H4 (cell line): ENCODE measurements at regions not wholly inside any gene's neighbourhood (a gene's known extent, or its start where the extent isn't known, plus 50 kb on each side); places are given as distances from the start of the nearest gene placed in this dataset.

Source experiments
- DNase-seq: peaks from one replicate; pipeline ENCODE4 v3.0.0-alpha.2; 2015; ENCODE audit warnings: low spot score

DNA sequence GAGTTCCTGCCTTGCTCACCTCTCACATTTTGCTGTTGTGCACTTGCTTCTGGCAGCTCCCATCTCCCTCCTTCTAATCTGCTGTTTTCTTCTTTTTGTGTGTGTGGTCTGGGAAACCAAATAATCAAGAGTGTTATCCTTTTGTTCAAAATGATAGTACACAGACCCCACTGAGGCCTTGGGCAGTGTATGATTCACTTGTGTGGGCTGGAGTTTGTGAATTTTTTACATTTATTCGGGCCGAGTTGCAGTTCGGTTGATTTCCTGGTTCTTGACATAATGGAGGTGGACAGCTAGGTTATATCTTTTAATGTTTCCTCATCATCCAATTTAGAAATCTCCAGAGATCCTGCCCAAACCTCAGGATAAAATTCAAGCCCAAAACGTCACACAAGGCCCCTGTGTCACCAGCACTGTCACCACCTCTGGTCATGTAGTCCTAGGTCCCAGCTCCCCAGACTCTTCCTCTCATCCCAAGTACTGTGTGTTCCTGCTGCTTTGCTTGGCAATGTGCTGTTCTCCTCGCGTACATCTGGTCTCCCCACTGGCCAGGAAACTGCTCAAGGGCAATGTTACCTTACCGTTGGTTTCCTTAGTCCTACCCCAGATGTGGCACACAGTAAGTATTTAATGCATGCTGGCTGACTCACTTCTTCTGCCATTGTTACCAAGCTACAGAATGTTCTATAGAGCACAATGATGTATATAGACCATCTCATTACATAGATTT is 55.7 kb upstream of the PHACTR2 start:
- DNase-seq, result no peak

DNA sequence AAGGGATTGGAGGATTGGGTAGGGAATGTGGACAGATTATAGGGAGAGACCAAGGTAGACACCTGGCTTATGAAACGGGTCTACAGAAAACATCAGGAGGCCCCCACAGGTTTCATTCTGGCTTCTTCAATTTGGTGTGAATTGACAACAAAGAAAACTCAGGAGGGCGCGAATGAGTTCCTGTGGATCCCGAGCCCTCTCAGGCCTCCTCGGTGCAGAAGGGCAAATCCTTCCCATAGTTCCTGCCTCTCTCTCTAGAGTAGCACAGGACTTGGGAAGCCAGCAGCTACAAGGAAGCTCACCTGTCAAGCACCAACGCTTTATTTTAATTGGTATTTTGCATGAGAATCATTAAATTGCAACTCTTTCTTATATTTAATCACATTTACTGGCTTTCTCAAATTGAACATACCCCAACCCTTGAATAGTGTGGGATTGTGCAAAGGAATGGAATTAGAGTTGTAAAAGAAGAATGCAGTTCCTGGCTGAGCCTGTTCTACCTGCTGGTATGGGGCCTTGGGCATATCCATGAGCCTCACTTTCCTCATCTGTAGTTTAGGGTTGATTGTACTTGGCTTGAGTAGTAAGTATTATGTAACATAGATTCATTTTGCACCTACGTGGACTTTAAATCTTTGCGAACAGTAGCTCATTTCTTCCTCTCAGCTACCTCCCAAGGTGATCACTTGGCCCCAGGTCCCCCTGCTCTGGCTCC is 56.4 kb upstream of the PHACTR2 start:
- DNase-seq, result no peak

DNA sequence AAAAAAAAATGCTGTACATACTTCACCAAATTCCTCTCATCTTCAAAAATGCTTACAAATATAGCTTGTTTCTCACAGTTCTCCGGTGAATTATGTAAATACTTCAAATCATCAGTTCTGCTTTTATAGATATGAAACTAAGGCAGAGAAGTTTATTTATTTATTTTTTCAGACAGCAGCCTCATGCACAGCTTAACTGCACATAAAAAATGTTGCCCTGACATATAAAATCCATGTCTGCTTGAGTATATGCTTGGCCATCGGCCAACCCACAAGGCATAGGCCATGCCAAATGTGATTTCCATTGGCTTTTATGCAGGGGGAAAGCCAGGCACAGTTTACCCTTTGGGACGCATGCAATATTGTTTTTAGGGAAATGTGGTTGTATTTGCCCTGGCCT is 57.3 kb upstream of the PHACTR2 start:
- peak; percentile 14 for DNase-seq

DNA sequence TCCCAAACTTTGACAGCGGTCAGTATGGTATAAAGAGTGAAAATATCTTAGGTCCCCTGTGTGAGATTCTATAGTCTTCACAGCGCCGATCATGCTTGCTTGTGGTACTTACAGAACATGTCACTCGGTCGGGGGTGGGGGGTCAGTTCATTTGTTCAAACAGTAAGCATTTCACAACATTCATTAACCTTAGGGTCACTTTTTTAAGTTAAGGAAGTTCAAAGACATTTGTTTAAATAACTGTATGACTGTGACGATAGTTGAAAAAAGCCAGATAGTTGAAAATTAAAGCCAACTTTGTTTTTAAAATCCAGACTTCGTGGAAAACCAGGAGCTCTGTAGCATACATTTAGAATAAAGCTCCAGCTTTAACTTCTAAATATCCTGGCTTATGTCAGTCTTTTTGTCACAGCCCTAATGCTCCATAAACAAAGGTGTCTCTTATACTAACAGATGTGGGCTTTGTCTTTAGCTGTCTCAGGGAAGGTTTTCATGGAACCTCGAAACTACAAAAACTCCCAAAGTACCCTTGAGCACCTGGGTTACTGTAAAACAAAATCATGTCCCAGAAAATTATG is 57.9 kb upstream of the PHACTR2 start:
- no peak for DNase-seq

DNA sequence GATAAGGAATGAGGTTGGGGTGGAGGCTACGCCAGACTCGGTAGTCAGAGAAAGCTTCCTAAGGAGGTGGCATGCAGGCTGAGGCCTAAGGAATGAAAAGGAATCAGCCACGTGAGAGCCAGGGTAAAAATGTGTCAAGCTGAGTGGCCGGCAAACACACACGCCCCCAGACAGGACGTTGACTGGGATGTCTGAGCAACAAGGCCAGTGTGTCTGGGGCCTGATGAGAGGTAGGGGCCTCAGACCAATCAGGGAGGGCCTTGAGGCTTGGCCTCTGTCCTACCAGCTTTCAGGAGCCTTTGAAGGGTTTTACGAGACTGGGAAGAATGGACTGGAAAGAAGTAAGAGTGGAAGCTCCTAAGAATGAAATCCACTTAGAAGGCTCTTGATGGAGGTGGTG is 61.0 kb upstream of the PHACTR2 start:
- no peak for DNase-seq

DNA sequence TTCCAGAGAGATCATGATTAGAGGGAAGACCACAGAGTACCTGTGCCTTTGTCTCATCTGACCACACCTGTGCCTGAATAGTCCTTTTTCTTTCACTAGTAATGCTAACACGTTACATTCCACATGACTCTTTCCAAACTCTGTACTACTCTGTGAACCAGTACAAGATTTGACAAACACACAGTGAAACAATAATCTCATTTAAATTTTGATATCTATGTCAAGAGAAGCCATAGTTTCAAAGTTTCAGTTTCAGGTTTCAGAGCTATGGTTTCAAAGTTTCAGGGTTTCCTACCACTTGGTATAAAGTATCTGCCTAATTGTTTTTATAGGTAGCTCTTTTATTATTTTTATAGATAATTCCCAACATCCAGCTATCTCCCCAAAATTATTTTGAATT is 62.0 kb upstream of the PHACTR2 start:
- DNase-seq, result no peak

DNA sequence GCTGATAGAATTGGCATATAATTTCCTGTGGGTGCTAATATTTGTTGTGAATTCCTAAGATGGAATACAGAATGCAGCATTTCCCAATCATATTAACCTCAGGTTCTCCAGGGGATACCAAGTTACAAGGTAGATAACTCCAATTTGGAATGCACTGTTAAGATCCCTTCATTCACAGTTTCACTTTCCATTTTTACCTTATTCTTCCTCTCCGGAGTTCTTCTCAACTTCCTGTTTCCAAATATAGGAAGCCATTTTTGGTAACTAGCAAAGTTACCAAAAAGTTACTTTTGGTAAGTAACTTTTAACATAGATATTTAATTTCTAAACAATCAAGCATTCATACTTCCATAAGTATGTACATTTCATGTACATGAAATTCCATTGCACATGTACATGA is 63.5 kb upstream of the PHACTR2 start:
- DNase-seq, result no peak

DNA sequence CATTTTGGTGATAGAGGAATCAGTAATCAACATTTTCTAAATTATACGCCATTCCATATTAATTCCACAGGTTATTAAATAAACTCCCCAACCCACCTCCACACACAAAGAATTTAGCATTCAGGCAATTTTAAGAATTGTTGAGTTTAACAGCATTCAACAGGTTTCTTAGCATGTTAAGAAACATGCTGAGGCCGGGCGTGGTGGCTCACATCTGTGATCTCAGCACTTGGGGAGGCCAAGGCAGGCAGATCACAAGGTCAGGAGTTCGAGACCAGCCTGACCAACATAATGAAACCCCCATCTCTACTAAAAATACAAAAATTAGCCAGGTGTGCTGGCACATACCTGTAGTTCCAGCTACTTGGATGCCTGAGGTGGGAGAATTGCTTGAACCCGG is 64.0 kb upstream of the PHACTR2 start:
- no peak for DNase-seq

DNA sequence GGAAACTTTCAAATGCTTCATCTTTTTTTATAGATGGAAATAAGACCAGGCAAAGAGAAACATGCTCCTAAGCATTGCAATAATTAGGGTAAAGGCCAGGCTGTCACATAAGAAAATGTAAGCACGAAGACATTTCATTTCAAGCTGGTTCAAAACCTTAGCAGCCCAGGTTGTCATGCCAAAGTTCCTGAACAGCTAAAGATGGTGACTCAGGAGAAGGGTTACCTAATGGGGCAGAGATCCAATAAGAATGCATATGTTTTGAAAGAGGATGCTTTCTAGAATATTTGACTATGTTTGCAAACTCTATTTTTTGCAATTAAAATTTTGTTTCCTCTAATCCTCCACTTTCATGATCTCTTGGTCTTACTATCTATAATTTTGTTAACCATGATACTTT is 65.6 kb upstream of the PHACTR2 start:
- no peak for DNase-seq

DNA sequence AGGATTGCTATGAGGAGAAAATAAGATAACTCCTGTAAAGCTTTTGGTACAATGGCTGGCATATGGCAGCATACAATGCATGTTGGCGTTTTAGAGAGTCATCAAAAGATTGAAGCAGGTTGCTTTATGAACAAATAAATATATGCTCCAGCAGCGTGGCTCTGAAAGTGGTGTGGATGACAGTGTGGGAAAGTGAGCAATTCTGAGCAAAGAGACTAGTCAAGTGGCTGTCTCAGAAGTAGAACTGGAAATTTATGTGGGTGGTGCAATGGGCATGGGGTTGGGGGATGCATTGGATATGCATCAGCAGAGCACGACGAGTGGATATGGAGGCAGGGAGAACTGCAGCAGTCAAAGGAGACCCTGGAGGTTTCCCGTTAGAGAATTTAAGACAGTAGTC is 66.2 kb upstream of the PHACTR2 start:
- no peak for DNase-seq

DNA sequence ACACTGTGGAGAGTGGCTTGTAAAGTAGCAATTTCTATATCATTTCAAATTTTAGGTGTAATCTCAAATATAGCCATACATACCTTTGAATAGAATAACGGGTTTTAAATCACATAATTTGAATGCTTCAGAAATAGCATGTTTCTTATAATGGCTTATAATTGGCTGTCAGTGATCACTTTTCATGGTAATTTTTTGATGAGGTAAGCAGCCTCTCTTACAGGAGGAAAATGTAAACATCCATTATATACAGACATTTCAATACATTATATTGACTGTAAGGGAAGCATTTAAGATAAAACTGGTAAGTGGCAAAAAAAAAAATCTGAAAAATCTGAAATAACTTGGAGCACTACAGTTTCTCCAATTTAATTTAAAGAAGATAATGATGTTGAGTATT is 67.8 kb upstream of the PHACTR2 start:
- DNase-seq, result no peak

DNA sequence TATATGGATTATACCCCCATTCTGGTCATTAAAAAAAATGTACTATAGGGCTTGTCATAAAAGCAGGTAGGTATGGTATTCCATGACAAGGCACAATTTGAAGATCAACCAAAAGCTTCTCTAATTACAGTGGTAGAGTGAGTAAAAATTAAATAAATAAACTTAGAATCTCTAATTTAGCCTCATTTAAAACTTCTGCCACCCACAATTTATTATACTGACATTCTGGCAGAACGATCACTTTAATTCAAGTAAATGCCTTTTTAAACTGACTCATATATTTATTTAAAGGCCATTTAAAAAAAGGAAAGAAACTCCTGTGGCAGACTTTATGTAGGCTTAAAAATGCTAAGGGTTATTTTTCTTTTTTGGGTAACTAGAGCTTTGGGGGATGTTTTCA is 68.3 kb upstream of the PHACTR2 start:
- peak; percentile 25 for DNase-seq

DNA sequence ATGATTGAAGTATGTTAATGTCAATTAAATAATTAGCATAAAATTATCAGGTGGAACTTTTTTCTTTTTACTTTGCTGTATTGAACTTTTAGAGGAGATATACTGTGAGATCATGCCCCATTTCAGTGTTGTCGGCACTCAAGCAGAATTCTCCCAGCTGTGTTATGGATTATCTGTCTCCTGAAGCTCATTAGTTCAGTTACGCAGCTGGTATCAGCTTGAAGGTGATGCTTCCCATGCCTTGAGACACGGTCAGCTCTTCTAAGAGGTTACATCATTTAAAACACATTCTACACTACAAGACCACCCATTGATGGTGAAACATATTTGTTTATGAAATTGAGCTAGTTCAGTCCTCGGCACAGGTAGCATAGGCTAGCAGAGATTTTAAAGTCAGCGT is 68.9 kb upstream of the PHACTR2 start:
- DNase-seq, result no peak

DNA sequence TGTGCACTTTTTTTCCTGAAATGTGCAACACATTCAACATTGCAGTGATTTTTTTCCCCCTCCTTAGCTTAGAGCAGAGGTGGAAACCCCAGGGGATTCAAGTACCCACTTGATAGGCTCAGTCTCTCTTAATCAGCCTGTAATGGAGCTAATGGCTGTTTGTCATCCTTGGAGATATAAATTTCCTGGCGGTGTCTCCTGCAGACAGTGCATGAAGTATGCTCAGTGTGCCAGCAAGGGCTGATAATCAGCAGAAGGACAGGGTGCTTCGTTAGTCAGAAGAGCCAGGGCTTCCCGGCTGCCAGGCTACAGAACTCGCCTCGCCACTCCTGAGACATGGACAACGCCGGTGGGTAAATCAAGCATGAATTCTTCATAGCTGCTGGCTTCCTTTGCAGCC is 69.8 kb upstream of the PHACTR2 start:
- no peak for DNase-seq

DNA sequence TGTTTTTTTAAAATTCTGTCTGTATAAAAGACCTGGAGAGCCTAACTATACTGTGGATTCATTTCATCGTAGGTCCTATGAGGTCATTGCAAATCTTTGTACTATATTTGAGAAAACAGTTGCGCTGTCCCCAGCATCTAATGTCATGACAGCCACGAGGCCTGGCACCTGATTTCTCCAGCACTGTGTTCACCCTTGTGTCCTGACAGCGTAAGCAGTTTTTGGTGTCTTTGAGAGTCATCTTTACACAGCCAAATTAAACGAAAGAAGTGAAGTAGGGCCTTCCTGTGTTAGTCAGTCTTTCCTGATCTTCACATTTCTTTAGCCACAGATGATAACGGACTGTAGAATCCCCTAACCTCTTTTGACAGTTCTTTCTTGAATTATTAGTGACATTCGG is 70.6 kb upstream of the PHACTR2 start:
- DNase-seq, result no peak

DNA sequence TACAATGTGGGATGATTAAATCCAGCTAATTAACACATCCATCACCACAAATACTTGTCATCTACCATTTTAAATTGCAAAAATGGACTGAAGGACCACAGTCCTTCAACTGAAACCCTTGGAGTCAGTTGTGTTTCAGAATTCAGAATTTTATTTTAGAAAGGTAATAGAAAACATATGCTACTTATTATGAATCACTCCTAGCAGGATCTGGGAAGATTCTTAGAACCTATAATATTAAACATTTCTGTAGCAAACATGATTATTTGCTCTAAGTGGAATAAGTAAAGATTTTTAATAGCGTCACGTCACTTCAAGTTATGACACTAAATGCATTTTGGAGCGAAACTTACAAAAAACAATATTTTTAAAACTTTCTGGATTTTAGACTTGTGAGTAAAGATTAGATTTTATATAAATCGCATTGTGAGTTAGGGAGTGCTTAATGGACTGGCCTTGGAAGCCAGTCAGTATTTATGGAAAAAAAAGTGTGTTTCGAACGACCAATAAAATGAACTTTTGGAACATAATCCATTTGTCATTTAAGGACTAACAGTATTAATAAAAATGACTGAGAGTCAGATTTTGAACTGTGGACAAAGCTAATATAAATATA is 71.8 kb upstream of the PHACTR2 start:
- DNase-seq, result no peak

DNA sequence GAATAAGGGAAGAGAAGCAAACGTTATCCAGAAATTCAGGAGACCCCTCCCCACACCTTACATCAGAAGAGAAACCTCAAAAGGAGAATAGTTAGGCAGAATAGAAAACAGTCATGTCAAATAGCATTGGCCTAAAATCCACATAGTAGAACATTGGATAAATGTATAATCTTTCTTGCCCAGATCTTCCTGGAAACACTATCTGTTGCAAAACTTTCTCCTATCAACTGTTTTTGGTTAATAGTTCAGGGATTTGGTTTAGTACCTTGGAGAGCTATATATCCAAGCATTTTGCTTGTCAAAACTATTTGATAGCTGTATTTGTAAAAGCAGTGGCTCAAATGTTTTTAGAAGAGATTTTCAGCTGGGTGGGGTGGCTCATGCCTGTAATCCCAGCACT is 74.3 kb upstream of the PHACTR2 start:
- DNase-seq, result no peak

DNA sequence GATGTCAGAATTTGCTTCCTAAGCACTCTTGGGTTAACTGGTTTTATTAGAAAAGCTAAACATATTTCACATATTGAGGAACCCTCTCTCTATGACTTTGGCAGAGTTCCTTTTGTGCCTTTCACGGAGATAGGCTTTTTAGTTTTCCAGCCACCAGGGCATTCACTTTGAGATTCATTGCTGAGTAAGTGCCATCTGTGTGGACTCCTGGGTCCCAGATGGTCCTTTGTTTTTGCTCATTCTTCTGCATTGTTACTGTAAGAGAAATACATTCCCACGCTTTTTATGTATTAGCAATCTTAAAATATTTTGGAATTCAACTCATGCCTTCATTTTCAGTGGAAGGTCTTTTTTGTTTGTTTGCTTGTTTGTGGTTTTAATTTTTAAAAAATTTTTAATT is 76.3 kb upstream of the PHACTR2 start:
- DNase-seq, result no peak

DNA sequence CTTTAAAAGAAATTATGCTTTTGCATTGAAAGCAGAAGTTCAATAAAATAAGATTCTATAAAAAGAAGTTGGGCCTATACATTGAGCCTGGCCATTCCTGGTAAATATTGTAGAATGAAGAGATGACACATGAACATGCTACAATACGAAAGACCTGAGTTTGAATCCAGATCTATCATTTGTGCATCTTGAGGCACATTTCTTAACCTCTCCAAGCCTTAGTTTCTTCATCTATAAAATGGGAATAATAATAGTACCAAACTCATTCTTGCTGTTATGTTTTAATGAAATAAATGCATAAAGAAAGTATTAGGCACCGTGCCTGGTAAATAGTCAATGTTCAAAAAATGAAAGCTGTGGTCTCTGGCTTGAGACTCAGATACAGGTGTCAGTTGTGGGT is 76.9 kb upstream of the PHACTR2 start:
- no peak for DNase-seq

DNA sequence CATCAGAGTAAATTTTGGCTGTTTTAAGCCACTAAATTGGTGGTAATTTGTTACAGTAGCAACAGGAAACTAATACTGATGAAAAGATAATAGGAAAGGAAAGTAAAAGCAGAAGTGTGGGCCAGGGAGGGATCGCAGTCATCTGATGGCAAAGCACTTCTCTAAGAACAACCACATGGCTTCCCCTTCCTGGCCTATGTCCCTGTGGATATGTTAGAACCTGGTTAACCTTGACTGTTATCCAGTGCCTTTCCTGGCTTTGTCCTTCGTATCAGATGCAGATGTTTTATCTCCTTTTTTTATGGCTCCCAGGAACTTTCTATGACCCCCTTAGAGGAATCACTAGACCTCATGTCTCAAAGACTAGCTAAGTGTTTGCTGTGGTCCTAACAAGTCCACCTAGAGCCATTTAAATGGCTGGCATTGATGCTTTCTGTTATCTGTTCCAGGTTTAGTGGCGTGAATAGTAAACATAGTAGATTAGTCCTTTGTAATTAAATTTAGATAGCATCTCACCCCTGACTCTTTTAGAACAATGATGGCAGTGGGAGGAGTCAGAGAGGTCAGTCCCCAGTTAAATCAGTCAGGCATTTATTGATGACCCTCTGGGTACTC is 79.2 kb upstream of the PHACTR2 start:
- no peak for DNase-seq

DNA sequence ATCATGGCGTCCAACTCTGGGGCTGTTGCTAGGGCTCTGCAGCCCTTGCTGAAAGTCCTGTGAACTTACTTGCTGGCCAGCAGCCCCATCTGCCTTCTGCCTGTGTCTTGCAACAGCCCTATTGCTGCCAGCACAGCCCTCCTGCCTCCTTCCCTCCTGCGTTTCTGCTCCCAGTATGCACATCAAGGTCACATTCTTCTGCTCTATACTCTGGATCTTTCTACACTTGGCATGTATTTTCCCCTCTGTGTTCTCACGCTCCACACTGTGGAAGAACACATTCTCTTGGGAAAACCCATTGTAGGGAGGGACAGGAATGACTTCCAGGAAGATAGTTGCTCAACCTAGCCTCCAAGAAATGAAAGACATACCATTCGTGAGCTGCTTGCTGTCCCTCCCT is 80.9 kb upstream of the PHACTR2 start:
- no peak for DNase-seq

DNA sequence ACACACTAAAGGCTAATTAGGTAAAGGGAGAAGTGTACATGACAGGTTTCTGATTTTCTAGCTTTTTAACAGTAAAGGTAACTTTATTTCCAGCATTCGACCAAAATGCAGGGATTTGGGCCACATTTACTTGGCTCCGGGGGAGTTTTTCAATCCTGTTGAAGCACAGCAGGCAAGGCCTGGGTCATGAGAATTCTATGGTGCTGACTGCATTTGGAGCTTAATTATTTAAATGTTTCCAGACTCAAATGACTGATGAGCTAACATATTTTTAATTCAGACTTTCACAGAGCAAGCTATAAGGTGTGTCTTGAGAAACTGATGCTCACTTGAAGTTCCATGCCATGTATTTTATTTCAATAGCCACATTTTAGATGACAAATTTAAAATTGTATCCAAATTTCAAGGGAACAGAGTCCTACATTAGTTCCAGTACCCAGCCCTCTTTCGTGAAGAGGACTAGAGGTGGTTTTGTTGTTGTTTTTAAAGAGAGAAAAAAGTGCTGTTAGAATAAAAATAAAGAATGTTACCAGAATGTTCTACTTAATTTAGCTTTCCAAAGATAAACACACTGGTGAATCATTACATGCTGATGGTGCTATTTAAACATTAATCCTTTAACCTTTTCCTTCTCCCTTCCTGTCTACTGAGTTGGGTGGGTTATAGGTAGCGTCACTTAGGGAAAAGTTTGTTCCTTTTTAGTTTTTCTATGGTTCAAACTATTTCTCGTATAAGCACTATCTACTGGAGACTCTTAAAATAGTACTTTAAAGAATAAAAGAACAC is 82.3 kb upstream of the PHACTR2 start:
- DNase-seq, result no peak
